OCI-LY7 (cell line): ENCODE measurements at regions not wholly inside any gene's neighbourhood (a gene's known extent, or its start where the extent isn't known, plus 50 kb on each side); places are given as distances from the start of the nearest gene placed in this dataset.

ENCODE experiments used
- EZH2phosphoT487 ChIP-seq: fragments of 200-600 bp; sonication (generic); IDR thresholded peaks from 2 replicates; pipeline ENCODE4 v1.6.1; 2018; ENCODE audit warnings: low read depth, borderline replicate concordance, mild to moderate bottlenecking, mixed run types, antibody characterized with exemption, low read length, moderate library complexity, mixed read lengths
- TF ChIP-seq, protein P1 (sequence below): fragments of 200-600 bp; sonication (generic); conservative IDR thresholded peaks from 2 replicates; pipeline ENCODE4 v1.5.1; 2014; ENCODE audit warnings: mild to moderate bottlenecking, antibody characterized with exemption, low read length, moderate library complexity, mixed read lengths

DNA sequence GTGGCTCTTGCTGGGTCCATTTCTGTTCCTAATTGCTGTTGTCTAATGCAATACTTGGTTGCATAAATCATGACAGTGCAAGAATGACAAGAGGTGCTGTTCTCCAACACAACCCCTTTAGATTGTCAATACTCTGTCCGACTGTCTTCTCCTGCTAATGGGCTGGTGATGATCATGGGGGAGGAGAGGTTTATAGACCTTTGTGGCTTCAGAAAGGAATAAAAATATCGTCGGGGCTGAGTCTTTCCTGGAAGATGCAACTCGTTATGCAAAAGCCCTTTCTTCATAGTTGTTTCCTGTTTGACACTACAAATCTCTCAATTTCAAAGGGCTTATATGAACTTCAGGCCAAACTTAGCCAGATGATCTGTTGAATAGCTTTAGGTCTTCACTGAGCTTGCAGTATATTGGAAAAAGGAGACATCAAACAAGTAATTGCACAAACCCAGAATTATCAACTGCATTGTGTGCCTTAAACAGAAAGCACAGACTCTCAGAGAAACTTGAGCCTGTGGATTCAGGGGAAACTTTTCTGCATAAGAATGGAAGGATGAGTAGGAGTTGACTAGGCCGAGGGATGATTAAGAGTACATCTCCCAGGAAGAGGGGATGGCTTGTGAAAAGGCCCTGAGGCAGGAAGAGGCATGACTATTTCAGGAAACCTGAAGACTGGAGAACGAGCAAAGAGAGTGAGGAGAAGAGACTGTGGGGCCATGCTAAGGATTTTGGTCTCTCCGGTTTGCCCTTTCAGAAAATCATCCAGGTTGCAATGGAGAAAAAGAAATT lies 107.6 kb downstream of the TSEN15 start:
- TF ChIP-seq, protein P1, sequence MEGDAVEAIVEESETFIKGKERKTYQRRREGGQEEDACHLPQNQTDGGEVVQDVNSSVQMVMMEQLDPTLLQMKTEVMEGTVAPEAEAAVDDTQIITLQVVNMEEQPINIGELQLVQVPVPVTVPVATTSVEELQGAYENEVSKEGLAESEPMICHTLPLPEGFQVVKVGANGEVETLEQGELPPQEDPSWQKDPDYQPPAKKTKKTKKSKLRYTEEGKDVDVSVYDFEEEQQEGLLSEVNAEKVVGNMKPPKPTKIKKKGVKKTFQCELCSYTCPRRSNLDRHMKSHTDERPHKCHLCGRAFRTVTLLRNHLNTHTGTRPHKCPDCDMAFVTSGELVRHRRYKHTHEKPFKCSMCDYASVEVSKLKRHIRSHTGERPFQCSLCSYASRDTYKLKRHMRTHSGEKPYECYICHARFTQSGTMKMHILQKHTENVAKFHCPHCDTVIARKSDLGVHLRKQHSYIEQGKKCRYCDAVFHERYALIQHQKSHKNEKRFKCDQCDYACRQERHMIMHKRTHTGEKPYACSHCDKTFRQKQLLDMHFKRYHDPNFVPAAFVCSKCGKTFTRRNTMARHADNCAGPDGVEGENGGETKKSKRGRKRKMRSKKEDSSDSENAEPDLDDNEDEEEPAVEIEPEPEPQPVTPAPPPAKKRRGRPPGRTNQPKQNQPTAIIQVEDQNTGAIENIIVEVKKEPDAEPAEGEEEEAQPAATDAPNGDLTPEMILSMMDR, result no peak
- no peak for TF ChIP-seq EZH2phosphoT487
